B cell (primary cell): ENCODE measurements at regions not wholly inside any gene's neighbourhood (a gene's known extent, or its start where the extent isn't known, plus 50 kb on each side); places are given as distances from the start of the nearest gene placed in this dataset.

Experiments used
- ATAC-seq: fragments of 200-7000 bp; cut with Tn5 transposase; one replicate; pipeline ENCODE4 v1.10.0; 2021; ENCODE audit warnings: low read depth, mild to moderate bottlenecking, moderate number of reproducible peaks, moderate library complexity
- CTCF ChIA-PET: fragments of 350-600 bp; sonication (Branson Sonifier 250); formaldehyde crosslinking; loops from one replicate; lab custom pipeline; 2021; ENCODE audit warnings: antibody characterized with exemption, inconsistent platforms; lab: Charles Lee
- POLR2A ChIA-PET: fragments of 350-600 bp; sonication (Branson Sonifier 250); formaldehyde crosslinking; loops from one replicate; lab custom pipeline; 2021; ENCODE audit warnings: antibody characterized with exemption; lab: Charles Lee
- DNase-seq: peaks from one replicate; pipeline ENCODE4 v3.0.0; 2013
- H2AFZ ChIP-seq: 2 replicates; pipeline ENCODE4 v1.6.1; 2012; ENCODE audit warnings: mild to moderate bottlenecking, low read depth, low read length; ENCODE audit not compliant: insufficient read depth, poor library complexity, severe bottlenecking
- H3K27ac ChIP-seq, 2 donors: 1 replicate in 1 of 2; 2 replicates in 1 of 2; pipeline ENCODE4 v1.5.1; 2012 to 2013; ENCODE audit warnings: low read length in 2 of 2, mild to moderate bottlenecking in 2 of 2, moderate library complexity in 1 of 2
- H3K27me3 ChIP-seq, 4 experiments: fragments of 200-600 bp in 1 of 4; sonication (generic) in 1 of 4; replicated peaks in 1 of 4; 1 replicate in 2 of 4; 2 replicates in 2 of 4; pipeline versions ENCODE4 v1.6.1 to v1.7.0; 2013 to 2016; ENCODE audit warnings: low read length in 3 of 4, mild to moderate bottlenecking in 2 of 4, mixed read lengths in 1 of 4, moderate library complexity in 1 of 4; ENCODE audit not compliant: insufficient read depth in 4 of 4, control insufficient read depth in 3 of 4; ENCODE audit errors: control extremely low read depth in 1 of 4
- H3K36me3 ChIP-seq, 2 experiments: replicated peaks in 1 of 2; 1 replicate in 1 of 2; 2 replicates in 1 of 2; pipeline versions ENCODE4 v1.6.1 to v1.7.1; 2013; ENCODE audit warnings: low read length in 1 of 2; ENCODE audit not compliant: insufficient read depth in 2 of 2, control insufficient read depth in 1 of 2; ENCODE audit errors: control extremely low read depth in 1 of 2, extremely low read depth in 1 of 2
- H3K4me1 ChIP-seq, 2 donors: fragments of 200-600 bp in 1 of 2; sonication (generic) in 1 of 2; 1 replicate in 1 of 2; 2 replicates in 1 of 2; pipeline versions ENCODE4 v1.5.1 to v1.6.1; 2013 to 2017; ENCODE audit warnings: low read length in 2 of 2; ENCODE audit not compliant: control insufficient read depth in 2 of 2, insufficient read depth in 2 of 2
- H3K4me2 ChIP-seq: replicated peaks from 2 replicates; pipeline ENCODE3; 2012; ENCODE audit warnings: mild to moderate bottlenecking, low read depth, low read length; ENCODE audit not compliant: poor library complexity, severe bottlenecking
- H3K4me3 ChIP-seq, 5 experiments: fragments of 200-600 bp in 1 of 5; sonication (generic) in 1 of 5; 1 replicate in 3 of 5; 2 replicates in 2 of 5; pipeline versions ENCODE4 v1.5.1 to v1.7.0; 2011 to 2016; ENCODE audit warnings: low read length in 4 of 5, mild to moderate bottlenecking in 4 of 5, low read depth in 2 of 5, control low read depth in 1 of 5, moderate library complexity in 1 of 5; ENCODE audit not compliant: insufficient read depth in 1 of 5; ENCODE audit errors: control extremely low read depth in 1 of 5, extremely low read depth in 1 of 5
- H3K79me2 ChIP-seq: fragments of 200-600 bp; sonication (generic); one replicate; pipeline ENCODE4 v1.6.0; 2016; ENCODE audit warnings: low read length; ENCODE audit not compliant: control insufficient read depth, insufficient read depth
- H3K9ac ChIP-seq: fragments of 200-600 bp; sonication (generic); 2 replicates; pipeline ENCODE4 v1.6.1; 2017; ENCODE audit warnings: mild to moderate bottlenecking, low read length, moderate library complexity
- H3K9me3 ChIP-seq, 3 donors: one replicate each; pipeline versions ENCODE4 v1.6.1 to v1.7.1; 2013; ENCODE audit warnings: low read length in 2 of 3; ENCODE audit not compliant: control insufficient read depth in 2 of 3, insufficient read depth in 1 of 3; ENCODE audit errors: control extremely low read depth in 1 of 3
- H4K20me1 ChIP-seq: 2 replicates; pipeline ENCODE4 v1.6.0; 2012; ENCODE audit warnings: mild to moderate bottlenecking, low read length; ENCODE audit not compliant: insufficient read depth, control insufficient read depth, poor library complexity, severe bottlenecking
- H3K27ac Mint-ChIP-seq: one replicate; pipeline ENCODE4 v1.8.0; 2021; ENCODE audit warnings: mixed read lengths
- H3K27me3 Mint-ChIP-seq: one replicate; pipeline ENCODE4 v1.8.0; 2021; ENCODE audit warnings: mixed read lengths
- H3K4me1 Mint-ChIP-seq: one replicate; pipeline ENCODE4 v1.8.0; 2021; ENCODE audit warnings: mixed read lengths
- H3K4me3 Mint-ChIP-seq: one replicate; pipeline ENCODE4 v1.8.0; 2021; ENCODE audit warnings: mixed read lengths
- H3K9me3 Mint-ChIP-seq: one replicate; pipeline ENCODE4 v1.8.0; 2022; ENCODE audit warnings: mixed read lengths; ENCODE audit not compliant: insufficient read depth
- EZH2 ChIP-seq: IDR thresholded peaks from 2 replicates; pipeline ENCODE4 v1.6.1; 2012; ENCODE audit warnings: borderline replicate concordance, low read depth, mild to moderate bottlenecking, moderate library complexity, low read length; ENCODE audit not compliant: insufficient read depth, poor library complexity, severe bottlenecking
- WGBS: methylation state at CpG from one replicate; pipeline ENCODE4 v1.1.5; 2013; ENCODE audit warnings: missing lambda C conversion rate; ENCODE audit not compliant: insufficient coverage; 5-methylcytosine and 5-hydroxymethylcytosine counted together
- intact Hi-C: fragments of 100-400 bp; cut with micrococcal nuclease; formaldehyde crosslinking; loops from one replicate; pipeline ENCODE4 v1.10.0; 2022
- TF ChIP-seq, protein P1 (sequence below): fragments of 200-600 bp; IDR thresholded peaks from one replicate; pipeline ENCODE4 v1.8.0; 2022; ENCODE audit warnings: antibody characterized with exemption, mild to moderate bottlenecking

DNA sequence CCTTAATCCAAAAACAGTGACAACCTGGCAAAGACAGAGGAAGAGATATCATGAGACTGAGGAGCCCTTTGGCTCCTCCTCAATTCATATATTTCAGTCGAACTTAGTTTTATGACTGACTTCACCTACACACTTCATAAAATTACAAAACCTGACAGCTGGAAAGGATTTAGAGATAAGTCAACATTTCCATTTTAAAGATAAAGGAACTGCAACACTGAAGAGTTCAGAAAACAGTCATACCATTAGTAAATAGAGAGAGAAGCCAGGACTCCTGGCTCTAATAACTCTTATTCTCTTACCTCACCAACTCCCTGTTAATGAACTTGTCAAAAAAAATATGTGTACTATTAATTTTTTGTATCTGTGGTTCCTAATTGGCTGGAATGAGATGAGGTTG is 141.0 kb upstream of the COL1A2 start:
- Mint-ChIP-seq H3K27me3 (peaks cover 3% of the 10 kb centered on the region), H3K4me3 (no peak overlapping the region), H3K9me3 (no peaks in the 10 kb centered on the region), H3K27ac (no peak overlapping the region), H3K4me1 (no peaks in the 10 kb centered on the region)
- peaks cover 0 to 4% (median 0%) of the 10 kb centered on the region in 4 experiments for H3K27me3 ChIP-seq
- no peak overlapping the region for H3K4me3 ChIP-seq
- POLR2A ChIA-PET, result no interaction called here
- H3K9ac ChIP-seq, result no peak overlapping the region
- CTCF ChIA-PET, result no interaction called here
- TF ChIP-seq EZH2, result no peak
- TF ChIP-seq, protein P1, sequence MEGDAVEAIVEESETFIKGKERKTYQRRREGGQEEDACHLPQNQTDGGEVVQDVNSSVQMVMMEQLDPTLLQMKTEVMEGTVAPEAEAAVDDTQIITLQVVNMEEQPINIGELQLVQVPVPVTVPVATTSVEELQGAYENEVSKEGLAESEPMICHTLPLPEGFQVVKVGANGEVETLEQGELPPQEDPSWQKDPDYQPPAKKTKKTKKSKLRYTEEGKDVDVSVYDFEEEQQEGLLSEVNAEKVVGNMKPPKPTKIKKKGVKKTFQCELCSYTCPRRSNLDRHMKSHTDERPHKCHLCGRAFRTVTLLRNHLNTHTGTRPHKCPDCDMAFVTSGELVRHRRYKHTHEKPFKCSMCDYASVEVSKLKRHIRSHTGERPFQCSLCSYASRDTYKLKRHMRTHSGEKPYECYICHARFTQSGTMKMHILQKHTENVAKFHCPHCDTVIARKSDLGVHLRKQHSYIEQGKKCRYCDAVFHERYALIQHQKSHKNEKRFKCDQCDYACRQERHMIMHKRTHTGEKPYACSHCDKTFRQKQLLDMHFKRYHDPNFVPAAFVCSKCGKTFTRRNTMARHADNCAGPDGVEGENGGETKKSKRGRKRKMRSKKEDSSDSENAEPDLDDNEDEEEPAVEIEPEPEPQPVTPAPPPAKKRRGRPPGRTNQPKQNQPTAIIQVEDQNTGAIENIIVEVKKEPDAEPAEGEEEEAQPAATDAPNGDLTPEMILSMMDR, result no peak
- WGBS, result no CpG with 5 or more reads among the region's 1 CpG
- H3K4me1 ChIP-seq, result no peaks in the 10 kb centered on the region
- no peak for DNase-seq
- intact Hi-C loops, result no loop called here
- no peak for ATAC-seq
- H4K20me1 ChIP-seq, result no peaks in the 10 kb centered on the region
- no peaks in the 10 kb centered on the region for H3K9me3 ChIP-seq
- no peaks in the 10 kb centered on the region for H3K79me2 ChIP-seq
- H3K36me3 ChIP-seq, result no peaks in the 10 kb centered on the region
- H3K4me2 ChIP-seq, result no peak overlapping the region
- H3K27ac ChIP-seq, result no peak overlapping the region
- H2AFZ ChIP-seq, result no peak overlapping the region

DNA sequence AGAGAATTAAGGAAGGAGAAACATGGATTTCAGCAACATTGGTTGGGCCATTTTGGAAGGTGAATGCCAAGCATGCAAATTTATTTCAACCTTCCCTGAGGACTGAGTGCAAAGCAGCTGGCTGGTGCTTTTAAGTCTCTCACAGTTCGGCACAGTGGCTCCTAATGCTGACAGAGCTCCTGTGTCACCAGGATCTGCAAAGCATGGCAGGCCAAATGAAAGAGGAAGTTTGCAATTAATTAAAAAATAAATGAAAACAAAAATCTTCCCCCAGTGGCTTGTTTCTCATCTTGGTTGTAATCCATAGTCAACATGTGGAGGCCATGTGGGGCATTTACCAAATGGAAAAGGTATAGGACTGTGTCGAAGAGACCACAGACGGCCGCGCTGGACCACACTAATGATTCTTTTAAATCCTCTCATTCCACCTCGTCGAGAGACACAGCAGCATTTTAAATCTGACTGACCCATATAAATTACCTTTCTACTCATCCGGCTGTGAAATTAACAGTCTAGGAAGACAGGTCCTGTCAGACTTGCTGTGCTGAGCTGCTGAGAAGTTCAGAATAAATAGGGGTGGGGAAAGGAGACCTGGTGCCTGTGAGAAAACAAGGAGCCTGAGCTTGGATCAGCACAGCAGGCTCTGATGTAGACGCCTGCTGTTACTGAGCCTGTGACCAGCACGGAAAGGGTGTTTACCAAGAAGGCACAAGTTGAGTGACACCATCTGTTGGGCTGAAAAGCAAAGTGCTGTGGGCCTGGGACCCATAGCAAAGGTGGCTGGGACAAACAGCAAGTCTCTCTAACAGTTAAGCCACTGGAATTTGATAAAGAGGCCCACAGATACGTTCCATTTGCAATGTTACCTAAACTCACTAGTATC is 136.0 kb upstream of the COL1A2 start:
- Histone ChIP-seq H3K9me3 (no peaks in the 10 kb centered on the region), H3K4me1 (no peaks in the 10 kb centered on the region), H3K9ac (no peak overlapping the region), H3K36me3 (no peaks in the 10 kb centered on the region), H2AFZ (no peak overlapping the region), H3K79me2 (no peaks in the 10 kb centered on the region), H4K20me1 (no peaks in the 10 kb centered on the region), H3K27ac (no peak overlapping the region), H3K4me2 (no peak overlapping the region), H3K27me3 (peaks cover 0 to 10% (median 0%) of the 10 kb centered on the region in 4 experiments), H3K4me3 (no peak overlapping the region)
- no peaks in the 10 kb centered on the region for H3K9me3 Mint-ChIP-seq
- ATAC-seq (no peak), DNase-seq (no peak)
- no peaks in the 10 kb centered on the region for H3K4me1 Mint-ChIP-seq
- WGBS, result 98% methylated on average over 8 of the region's 11 CpGs
- H3K27me3 Mint-ChIP-seq, result peaks cover 10% of the 10 kb centered on the region
- TF ChIP-seq, protein P1, result no peak
- TF ChIP-seq EZH2, result no peak
- POLR2A ChIA-PET, result no interaction called here
- CTCF ChIA-PET, result no interaction called here
- H3K27ac Mint-ChIP-seq, result no peak overlapping the region
- no peak overlapping the region for H3K4me3 Mint-ChIP-seq
- intact Hi-C loops, result no loop called here
